Daoy (cell line): ENCODE measurements at regions not wholly inside any gene's neighbourhood (a gene's known extent, or its start where the extent isn't known, plus 50 kb on each side); places are given as distances from the start of the nearest gene placed in this dataset.

Experiments used
- DNase-seq: peaks from one replicate; pipeline ENCODE4 v3.0.0-alpha.2; 2015; ENCODE audit warnings: low read depth

- DNase-seq: no peak
Observed at GRCh38 chr1:223445402-223445801, 52.2 kb downstream of the CCDC185 start.

- no peak for DNase-seq
Observed at GRCh38 chr1:223453902-223454301, 60.7 kb downstream of the CCDC185 start.

- no peak for DNase-seq
Observed at GRCh38 chr1:223454959-223455358, 61.7 kb downstream of the CCDC185 start.

- no peak for DNase-seq
Observed at GRCh38 chr1:223455470-223455869, 62.3 kb downstream of the CCDC185 start.

GRCh38 chr1:223456747-223457146 lies 63.5 kb downstream of the CCDC185 start:
- no peak for DNase-seq

GRCh38 chr1:223460566-223461189 lies 67.5 kb downstream of the CCDC185 start:
- no peak for DNase-seq

- DNase-seq: no peak
Observed at GRCh38 chr1:223462047-223462630, 68.9 kb downstream of the CCDC185 start.

GRCh38 chr1:223462866-223463404 lies 69.7 kb downstream of the CCDC185 start:
- DNase-seq: no peak

- DNase-seq: no peak
Observed at GRCh38 chr1:223466151-223466550, 72.9 kb downstream of the CCDC185 start.

GRCh38 chr1:223471566-223471965 lies 78.4 kb downstream of the CCDC185 start:
- no peak for DNase-seq

GRCh38 chr1:223472057-223472456 lies 78.8 kb downstream of the CCDC185 start:
- no peak for DNase-seq

- no peak for DNase-seq
Observed at GRCh38 chr1:223473601-223474344, 80.6 kb downstream of the CCDC185 start.

- DNase-seq: peak; percentile 46
Observed at GRCh38 chr1:223474804-223475203, 81.6 kb downstream of the CCDC185 start.

- DNase-seq: no peak
Observed at GRCh38 chr1:223477456-223477855, 84.2 kb downstream of the CCDC185 start.

GRCh38 chr1:223478606-223479005 lies 85.4 kb downstream of the CCDC185 start:
- DNase-seq: no peak

GRCh38 chr1:223479261-223479660 lies 86.0 kb downstream of the CCDC185 start:
- DNase-seq: no peak

- DNase-seq: peak; percentile 72
Observed at GRCh38 chr1:223479718-223480425, 86.7 kb downstream of the CCDC185 start.

GRCh38 chr1:223482132-223482531 lies 88.9 kb downstream of the CCDC185 start:
- no peak for DNase-seq

GRCh38 chr1:223482766-223483165 lies 89.6 kb downstream of the CCDC185 start:
- DNase-seq: no peak

- DNase-seq: no peak
Observed at GRCh38 chr1:223483511-223483910, 90.3 kb downstream of the CCDC185 start.

- no peak for DNase-seq
Observed at GRCh38 chr1:223486366-223486765, 93.2 kb downstream of the CCDC185 start.
